Heart right ventricle (tissue), 16 donors: ENCODE measurements at regions not wholly inside any gene's neighbourhood (a gene's known extent, or its start where the extent isn't known, plus 50 kb on each side); places are given as distances from the start of the nearest gene placed in this dataset.
"Not testable (repeated sequence)": the region's sequence is repeated elsewhere in the genome, so short reads cannot be mapped to it uniquely, and the experiment has no call there.

Source experiments
- ATAC-seq, 8 donors: fragments of 200-7000 bp; cut with Tn5 transposase; one replicate each; pipeline ENCODE4 v1.9.1; 2020; ENCODE audit warnings: mild to moderate bottlenecking in 8 of 8, moderate library complexity in 8 of 8, moderate number of reproducible peaks in 1 of 8
- DNase-seq, 2 donors: peaks; one replicate each; pipeline ENCODE4 v3.0.0-alpha.2; 2020
- H3K27ac ChIP-seq, 10 donors: fragments of 200-600 bp; sonication (generic) in 2 of 10; one replicate each; pipeline versions ENCODE4 v1.5.0 to v1.8.0; 2020 to 2022; ENCODE audit warnings: mild to moderate bottlenecking in 3 of 10
- H3K27me3 ChIP-seq, 7 donors: fragments of 200-600 bp; one replicate each; pipeline ENCODE4 v1.8.0; 2021 to 2022; ENCODE audit warnings: mild to moderate bottlenecking in 2 of 7
- H3K36me3 ChIP-seq, 9 donors: fragments of 200-600 bp; sonication (generic) in 1 of 9; one replicate each; pipeline versions ENCODE4 v1.5.0 to v1.8.0; 2020 to 2022; ENCODE audit warnings: mild to moderate bottlenecking in 2 of 9
- H3K4me1 ChIP-seq, 9 donors: fragments of 200-600 bp; sonication (generic) in 1 of 9; one replicate each; pipeline versions ENCODE4 v1.5.0 to v1.8.0; 2020 to 2022; ENCODE audit warnings: mild to moderate bottlenecking in 4 of 9
- H3K4me3 ChIP-seq, 10 donors: fragments of 200-600 bp; sonication (generic) in 2 of 10; one replicate each; pipeline versions ENCODE4 v1.5.0 to v1.8.0; 2020 to 2022; ENCODE audit warnings: mild to moderate bottlenecking in 7 of 10, moderate library complexity in 2 of 10
- H3K9me3 ChIP-seq, 11 donors: fragments of 200-600 bp in 10 of 11; sonication (generic) in 2 of 11; one replicate each; pipeline versions ENCODE4 v1.5.0 to v1.8.0; 2013 to 2022; ENCODE audit warnings: mild to moderate bottlenecking in 2 of 11, control low read depth in 1 of 11, moderate library complexity in 1 of 11
- WGBS, 2 donors: extraction: QIAGEN DNeasy Blood & Tissue Kit; methylation state at CpG; one replicate each; pipeline ENCODE4 v1.1.7; 2013; ENCODE audit warnings: inconsistent platforms in 1 of 2; 5-methylcytosine and 5-hydroxymethylcytosine counted together
- intact Hi-C, 10 donors: fragments of 100-400 bp; cut with DNase I; formaldehyde crosslinking; loops; one replicate each; pipeline versions ENCODE4 v1.11.1 to v1.14.2; 2022
- TF ChIP-seq, protein P1 (sequence below), 9 donors: fragments of 200-600 bp; sonication (generic) in 2 of 9; IDR thresholded peaks; one replicate each; pipeline versions ENCODE4 v1.5.0 to v1.8.0; 2021 to 2022; ENCODE audit warnings: antibody characterized with exemption in 9 of 9, mild to moderate bottlenecking in 5 of 9, moderate library complexity in 1 of 9
- donor health status: Arrhythmogenic right ventricular cardiomyopathy.
- donor health status: ischemic (EF 13 %, LVEDD 7.1; RV severe dilation, severe dysfunction).
- donor health status: healthy with polysubstance abuse.
- donor health status: DM: no; HTN: yes; CAD: no.
- donor health status: DM: no; HTN: no; CAD: no.
- donor health status: ischemic (EF 25% LVEDD 6.9; RV normal size, moderate dysfunction).
- donor health status: ischemic (EF 25% LVEDD 5.7; RV mildly dilated, moderate dysfunction).
- donor health status: healthy.
- donor health status: DM: yes; HTN: yes; CAD: no.
- donor health status: Ischemic cardiomyopathy.
- donor health status: ischemic (EF 35%, LVEDD 5.7; RV mildly dilated, moderate dysfunction).
- donor health status: nonischemic (EF 11% LVEDD 7.7; RV severe dilation, severe dysfunction).
- donor health status: DM: yes; HTN: yes; CAD: no.
- donor health status: PGD.
- donor health status: ischemic (EF 29% LVEDD 5.4; RV normal size, mild dysfunction).
- donor health status: nonischemic (EF 23%, LVEDD 6.1; RV moderate dilation, normal function).

DNA sequence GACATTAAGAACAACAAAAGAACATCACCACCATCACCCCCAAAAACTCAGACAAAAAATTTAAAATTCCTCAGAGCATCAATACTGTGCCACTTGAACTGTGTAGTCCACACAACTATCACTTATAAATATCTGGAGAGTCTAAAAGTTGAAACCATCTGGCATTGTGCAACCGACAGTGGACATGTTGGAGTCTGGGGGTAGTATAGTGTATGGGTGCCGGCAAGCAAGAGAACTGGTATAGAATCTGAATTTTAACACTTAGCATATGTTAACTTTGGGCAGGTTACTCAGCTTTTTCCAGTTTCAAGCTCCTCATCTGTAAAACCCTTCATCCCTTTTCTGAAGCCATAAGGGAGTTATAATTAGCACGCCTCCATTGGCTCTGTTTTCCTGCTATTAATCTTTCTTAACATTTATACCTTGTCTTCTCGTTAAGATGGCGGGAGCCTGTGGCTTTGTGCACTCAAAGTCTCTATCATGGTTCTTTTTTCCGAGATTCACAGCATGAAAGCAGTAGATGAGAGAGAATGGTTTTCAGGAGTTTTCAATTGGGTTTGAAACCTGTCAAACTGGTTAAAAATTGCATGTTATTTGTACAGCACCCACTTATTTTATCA is 255.7 kb upstream of the TBL1XR1 start:
- Histone ChIP-seq H3K36me3 (no peaks in the 10 kb centered on the region), H3K4me3 (no peak overlapping the region), H3K4me1 (peaks cover 0 to 43% (median 16%) of the 10 kb centered on the region in 9 donors), H3K27ac (peak overlapping the region in 1 of 10 donors; percentile 54), H3K9me3 (peaks cover 0 to 13% (median 0%) of the 10 kb centered on the region in 11 donors), H3K27me3 (no peaks in the 10 kb centered on the region)
- intact Hi-C loops: loop anchor here in 1 of 10 donors (5.0 kb wide), 1 partner anchor 91 kb away; no protein-coding TSS in a partner anchor
- ATAC-seq (peak in 1 of 8 donors; percentile 30), DNase-seq (no peak)
- TF ChIP-seq, protein P1, sequence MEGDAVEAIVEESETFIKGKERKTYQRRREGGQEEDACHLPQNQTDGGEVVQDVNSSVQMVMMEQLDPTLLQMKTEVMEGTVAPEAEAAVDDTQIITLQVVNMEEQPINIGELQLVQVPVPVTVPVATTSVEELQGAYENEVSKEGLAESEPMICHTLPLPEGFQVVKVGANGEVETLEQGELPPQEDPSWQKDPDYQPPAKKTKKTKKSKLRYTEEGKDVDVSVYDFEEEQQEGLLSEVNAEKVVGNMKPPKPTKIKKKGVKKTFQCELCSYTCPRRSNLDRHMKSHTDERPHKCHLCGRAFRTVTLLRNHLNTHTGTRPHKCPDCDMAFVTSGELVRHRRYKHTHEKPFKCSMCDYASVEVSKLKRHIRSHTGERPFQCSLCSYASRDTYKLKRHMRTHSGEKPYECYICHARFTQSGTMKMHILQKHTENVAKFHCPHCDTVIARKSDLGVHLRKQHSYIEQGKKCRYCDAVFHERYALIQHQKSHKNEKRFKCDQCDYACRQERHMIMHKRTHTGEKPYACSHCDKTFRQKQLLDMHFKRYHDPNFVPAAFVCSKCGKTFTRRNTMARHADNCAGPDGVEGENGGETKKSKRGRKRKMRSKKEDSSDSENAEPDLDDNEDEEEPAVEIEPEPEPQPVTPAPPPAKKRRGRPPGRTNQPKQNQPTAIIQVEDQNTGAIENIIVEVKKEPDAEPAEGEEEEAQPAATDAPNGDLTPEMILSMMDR (IDR thresholded peaks at IDR 0.05): no peak
- WGBS, 2 donors: 94 to 95% methylated on average over 6 of the region's 6 CpGs

DNA sequence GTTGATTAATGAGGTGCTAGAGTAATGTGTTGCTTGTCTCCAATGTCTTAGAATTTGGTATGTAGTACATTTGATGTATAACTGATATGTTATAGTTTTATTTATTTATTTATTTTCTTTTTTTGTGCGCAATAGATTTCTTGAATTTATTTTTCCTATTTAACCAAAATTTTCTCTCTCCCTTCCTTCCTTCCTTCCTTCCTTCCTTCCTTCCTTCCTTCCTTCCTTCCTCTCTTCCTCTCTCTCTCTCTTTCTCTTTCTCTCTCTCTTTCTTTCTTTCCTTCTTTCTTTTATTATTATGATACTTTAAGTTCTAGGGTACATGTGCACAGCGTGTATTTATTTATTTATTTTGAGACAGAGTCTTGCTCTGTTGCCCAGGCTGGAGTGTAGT is 256.2 kb upstream of the TBL1XR1 start:
- peaks cover 0 to 40% (median 16%) of the 10 kb centered on the region in 9 donors for H3K4me1 ChIP-seq
- WGBS, 2 donors: 97 to 99% methylated on average over 2 of the region's 2 CpGs
- no peaks in the 10 kb centered on the region for H3K27me3 ChIP-seq
- no peaks in the 10 kb centered on the region for H3K36me3 ChIP-seq
- no peak overlapping the region for H3K27ac ChIP-seq
- TF ChIP-seq, protein P1 (IDR thresholded peaks at IDR 0.05): no peak
- no peak for ATAC-seq
- no peak overlapping the region for H3K4me3 ChIP-seq
- intact Hi-C loops: loop anchor here in 1 of 10 donors (5.0 kb wide), 1 partner anchor 91 kb away; no protein-coding TSS in a partner anchor
- H3K9me3 ChIP-seq: peaks cover 0 to 18% (median 0%) of the 10 kb centered on the region in 11 donors
- no peak for DNase-seq

DNA sequence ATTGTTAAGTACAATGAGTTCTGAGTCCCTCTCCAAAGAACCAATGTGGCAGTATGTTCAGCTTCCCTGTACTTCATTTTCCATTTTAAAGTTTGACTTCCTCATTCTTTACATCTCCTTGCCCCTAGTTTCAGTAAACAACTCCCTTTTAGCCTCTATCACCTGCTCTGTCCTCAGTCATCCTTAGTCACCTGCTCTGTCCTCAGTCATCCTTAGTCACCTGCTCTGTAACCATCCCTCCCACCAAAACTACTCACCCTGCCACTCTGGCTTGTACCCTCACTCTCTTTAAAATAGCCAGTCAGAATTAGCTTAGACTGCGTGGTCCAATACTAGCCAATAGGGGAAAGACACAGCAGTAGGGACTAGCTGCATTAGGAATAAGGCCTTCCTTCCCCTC is 259.9 kb upstream of the TBL1XR1 start:
- DNase-seq, H3K4me3 ChIP-seq, H3K27ac ChIP-seq, ATAC-seq, H3K27me3 ChIP-seq, H3K36me3 ChIP-seq, intact Hi-C loops: not testable (repeated sequence)
- WGBS, 2 donors: 97 to 100% methylated on average over 1 of the region's 1 CpG
- Histone ChIP-seq H3K4me1 (peaks cover 3 to 34% (median 15%) of the 10 kb centered on the region in 9 donors), H3K9me3 (peaks cover 0 to 21% (median 0%) of the 10 kb centered on the region in 11 donors)

DNA sequence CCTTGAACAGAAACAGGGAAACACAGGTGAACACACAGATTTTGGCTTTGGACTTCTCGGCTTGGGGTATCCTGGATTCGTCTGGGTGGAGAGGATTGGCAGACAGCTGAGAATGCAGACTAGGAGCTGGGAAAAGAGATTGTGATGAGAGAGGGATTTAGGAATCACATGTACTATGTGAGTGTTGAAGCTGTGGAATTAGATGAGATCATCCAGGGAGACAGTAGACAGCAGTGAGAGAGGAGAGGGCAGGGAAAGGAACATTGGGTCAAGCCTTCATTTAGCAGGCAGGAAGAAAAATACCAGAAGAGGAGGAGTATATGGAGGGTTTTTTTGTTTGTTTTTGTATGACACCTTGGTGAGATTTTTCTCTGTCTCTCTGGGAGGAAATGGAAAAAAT is 262.1 kb upstream of the TBL1XR1 start:
- peaks cover 3 to 30% (median 10%) of the 10 kb centered on the region in 9 donors for H3K4me1 ChIP-seq

More for the DNA sequence above, 262.1 kb upstream of the TBL1XR1 start:
- H3K4me3 ChIP-seq: peak overlapping the region in 1 of 10 donors; percentile 18
- DNase-seq (peak in 1 of 2 donors; percentile 13), ATAC-seq (peak; percentile 68 to 96 (median 90))
- no peaks in the 10 kb centered on the region for H3K27me3 ChIP-seq
- peaks cover 0 to 21% (median 0%) of the 10 kb centered on the region in 11 donors for H3K9me3 ChIP-seq
- intact Hi-C loops: no loop called here
- WGBS, 2 donors: 32 to 48% methylated on average over 2 of the region's 2 CpGs
- TF ChIP-seq, protein P1 (IDR thresholded peaks at IDR 0.05): no peak
- no peaks in the 10 kb centered on the region for H3K36me3 ChIP-seq
- peak overlapping the region in 7 of 10 donors; percentile 5 to 73 (median 64) for H3K27ac ChIP-seq
